ENCODE measurements at regions not wholly inside any gene's neighbourhood (a gene's known extent, or its start where the extent isn't known, plus 50 kb on each side); places are given as distances from the start of the nearest gene placed in this dataset.

GRCh38 chr4:34880246-34880645 lies 1364.1 kb downstream of the ARAP2 start:
- Mint-ChIP-seq H3K4me1 (ENCODE audit: unreplicated experiment) (no peaks in the 10 kb centered on the region), H3K9me3 (no peaks in the 10 kb centered on the region), H3K4me3 (no peak overlapping the region)

GRCh38 chr4:34891892-34892291 lies 1352.4 kb downstream of the ARAP2 start:
- Mint-ChIP-seq H3K9me3 (no peaks in the 10 kb centered on the region), H3K27me3 (no peaks in the 10 kb centered on the region), H3K36me3 (no peaks in the 10 kb centered on the region), H3K27ac (no peak overlapping the region), H3K4me3 (no peak overlapping the region), H3K4me1 (ENCODE audit: unreplicated experiment) (no peaks in the 10 kb centered on the region)
- no peak for DNase-seq (ENCODE audit: extremely low spot score, unreplicated experiment)
- no peak for TF ChIP-seq CTCF (conservative IDR thresholded peaks at IDR 0.05)

More at GRCh38 chr4:34880246-34880645, 1364.1 kb downstream of the ARAP2 start:
- TF ChIP-seq CTCF (conservative IDR thresholded peaks at IDR 0.05): no peak
- H3K27me3 Mint-ChIP-seq: no peaks in the 10 kb centered on the region
- no peak overlapping the region for H3K27ac Mint-ChIP-seq
- no peak for DNase-seq (ENCODE audit: extremely low spot score, unreplicated experiment)
- no peaks in the 10 kb centered on the region for H3K36me3 Mint-ChIP-seq

GRCh38 chr4:34893382-34893781 lies 1350.9 kb downstream of the ARAP2 start:
- no peak overlapping the region for H3K4me3 Mint-ChIP-seq
- no peaks in the 10 kb centered on the region for H3K27me3 Mint-ChIP-seq
- no peaks in the 10 kb centered on the region for H3K36me3 Mint-ChIP-seq
- no peak overlapping the region for H3K27ac Mint-ChIP-seq
- H3K9me3 Mint-ChIP-seq: no peaks in the 10 kb centered on the region
- no peak for DNase-seq (ENCODE audit: extremely low spot score, unreplicated experiment)
- no peaks in the 10 kb centered on the region for H3K4me1 Mint-ChIP-seq (ENCODE audit: unreplicated experiment)
- no peak for TF ChIP-seq CTCF (conservative IDR thresholded peaks at IDR 0.05)

- no peak for TF ChIP-seq CTCF (conservative IDR thresholded peaks at IDR 0.05)
- no peak overlapping the region for H3K27ac Mint-ChIP-seq
These were observed 1324.3 kb downstream of the ARAP2 start for GRCh38 chr4:34920032-34920431.

GRCh38 chr4:34921391-34921790 lies 1322.9 kb downstream of the ARAP2 start:
- DNase-seq (ENCODE audit: extremely low spot score, unreplicated experiment): no peak
- Mint-ChIP-seq H3K27me3 (no peaks in the 10 kb centered on the region), H3K4me3 (no peak overlapping the region), H3K9me3 (no peaks in the 10 kb centered on the region), H3K4me1 (ENCODE audit: unreplicated experiment) (no peaks in the 10 kb centered on the region), H3K36me3 (no peaks in the 10 kb centered on the region), H3K27ac (no peak overlapping the region)
- TF ChIP-seq CTCF (conservative IDR thresholded peaks at IDR 0.05): no peak

More at GRCh38 chr4:34920032-34920431, 1324.3 kb downstream of the ARAP2 start:
- no peak for DNase-seq (ENCODE audit: extremely low spot score, unreplicated experiment)
- no peaks in the 10 kb centered on the region for H3K4me1 Mint-ChIP-seq (ENCODE audit: unreplicated experiment)
- H3K4me3 Mint-ChIP-seq: no peak overlapping the region
- no peaks in the 10 kb centered on the region for H3K36me3 Mint-ChIP-seq
- H3K9me3 Mint-ChIP-seq: no peaks in the 10 kb centered on the region
- no peaks in the 10 kb centered on the region for H3K27me3 Mint-ChIP-seq

DNA sequence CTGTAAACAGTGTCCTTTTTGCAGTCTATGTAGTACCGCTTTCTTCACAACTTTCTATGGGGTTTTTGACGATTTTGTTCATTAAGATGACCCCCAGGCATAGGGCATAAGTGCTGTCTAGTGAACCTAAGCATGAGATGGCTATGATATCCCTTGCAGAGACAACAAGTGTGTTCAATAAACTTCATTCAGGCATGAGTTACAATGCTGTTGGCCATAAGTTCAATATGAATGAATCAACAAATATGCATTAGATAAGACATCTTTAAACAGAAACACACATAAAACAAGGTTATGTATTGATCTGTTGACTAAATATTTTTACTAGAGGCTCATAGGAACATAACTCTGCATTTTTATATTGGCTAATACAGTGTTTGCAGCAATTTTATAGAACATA lies 1322.0 kb downstream of the ARAP2 start:
- Mint-ChIP-seq H3K27ac (no peak overlapping the region), H3K4me1 (ENCODE audit: unreplicated experiment) (no peaks in the 10 kb centered on the region)
- no peak for TF ChIP-seq CTCF (conservative IDR thresholded peaks at IDR 0.05)

More for the DNA sequence above, 1322.0 kb downstream of the ARAP2 start:
- Mint-ChIP-seq H3K36me3 (no peaks in the 10 kb centered on the region), H3K9me3 (no peaks in the 10 kb centered on the region), H3K4me3 (no peak overlapping the region), H3K27me3 (no peaks in the 10 kb centered on the region)
- DNase-seq (ENCODE audit: extremely low spot score, unreplicated experiment): no peak

Measured in type B pancreatic cell (in vitro differentiated cells).